Posterior cingulate gyrus (tissue), 11 donors: ENCODE measurements at regions not wholly inside any gene's neighbourhood (a gene's known extent, or its start where the extent isn't known, plus 50 kb on each side); places are given as distances from the start of the nearest gene placed in this dataset.

Experiments used
- DNase-seq, 10 donors: peaks; one replicate each; pipeline versions ENCODE4 v3.0.0 to v3.0.0-alpha.2; 2020 to 2021; ENCODE audit warnings: mixed read lengths in 3 of 10
- intact Hi-C: fragments of 100-400 bp; cut with DNase I; formaldehyde crosslinking; loops from one replicate; pipeline ENCODE4 v1.15.1; 2023

- intact Hi-C loops, result no loop called here
- DNase-seq, result no peak
Measured at GRCh38 chr15:61743345-61743909, 316.8 kb downstream of the VPS13C start.

GRCh38 chr15:61742591-61742990 lies 317.7 kb downstream of the VPS13C start:
- no peak for DNase-seq
- intact Hi-C loops, result no loop called here

- DNase-seq, result no peak
- intact Hi-C loops, result no loop called here
Measured at GRCh38 chr15:61736790-61737189, 323.5 kb downstream of the VPS13C start.

DNA sequence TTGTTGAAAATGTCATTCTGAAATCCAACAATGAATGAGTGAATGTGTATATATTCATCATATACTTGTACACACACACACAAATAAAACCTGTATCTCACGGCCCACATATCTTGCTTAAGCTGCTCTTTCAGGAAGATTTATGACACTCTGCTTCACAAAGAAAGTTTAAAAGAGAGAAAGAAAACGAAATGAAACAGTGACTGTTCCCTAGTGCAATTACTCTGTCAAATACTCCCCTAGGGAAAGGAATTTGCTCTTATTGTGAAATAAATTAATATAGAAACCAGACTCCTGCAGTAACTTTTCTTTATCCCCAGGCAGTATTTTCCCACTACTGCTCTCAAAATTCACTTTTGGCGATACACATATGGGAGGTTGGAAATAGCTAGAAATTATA lies 329.1 kb downstream of the VPS13C start:
- no peak for DNase-seq
- intact Hi-C loops, result no loop called here

GRCh38 chr15:61729646-61730045 lies 330.6 kb downstream of the VPS13C start:
- intact Hi-C loops, result no loop called here
- DNase-seq, result no peak

DNA sequence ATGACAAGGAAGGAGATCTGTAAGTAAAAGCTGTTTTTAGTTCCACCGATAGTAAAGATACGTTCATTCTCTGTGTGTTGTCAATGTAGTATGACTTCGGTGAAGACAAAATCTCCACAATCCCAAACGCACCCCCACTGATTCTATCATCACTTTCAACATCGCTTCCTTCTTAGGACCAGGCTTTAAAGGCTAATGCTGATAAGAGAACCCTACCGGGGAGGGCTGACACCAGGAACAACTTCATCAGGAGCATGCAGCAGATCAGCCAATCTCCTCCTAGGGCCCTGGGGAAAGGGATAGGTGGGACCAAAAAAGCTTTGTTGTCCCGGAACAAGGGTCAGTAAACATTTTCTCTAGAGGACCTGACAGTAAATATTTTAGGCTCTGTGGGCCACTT lies 334.1 kb downstream of the VPS13C start:
- no peak for DNase-seq
- intact Hi-C loops, result no loop called here

GRCh38 chr15:61725251-61725650 lies 335.0 kb downstream of the VPS13C start:
- DNase-seq, result no peak
- intact Hi-C loops, result no loop called here

DNA sequence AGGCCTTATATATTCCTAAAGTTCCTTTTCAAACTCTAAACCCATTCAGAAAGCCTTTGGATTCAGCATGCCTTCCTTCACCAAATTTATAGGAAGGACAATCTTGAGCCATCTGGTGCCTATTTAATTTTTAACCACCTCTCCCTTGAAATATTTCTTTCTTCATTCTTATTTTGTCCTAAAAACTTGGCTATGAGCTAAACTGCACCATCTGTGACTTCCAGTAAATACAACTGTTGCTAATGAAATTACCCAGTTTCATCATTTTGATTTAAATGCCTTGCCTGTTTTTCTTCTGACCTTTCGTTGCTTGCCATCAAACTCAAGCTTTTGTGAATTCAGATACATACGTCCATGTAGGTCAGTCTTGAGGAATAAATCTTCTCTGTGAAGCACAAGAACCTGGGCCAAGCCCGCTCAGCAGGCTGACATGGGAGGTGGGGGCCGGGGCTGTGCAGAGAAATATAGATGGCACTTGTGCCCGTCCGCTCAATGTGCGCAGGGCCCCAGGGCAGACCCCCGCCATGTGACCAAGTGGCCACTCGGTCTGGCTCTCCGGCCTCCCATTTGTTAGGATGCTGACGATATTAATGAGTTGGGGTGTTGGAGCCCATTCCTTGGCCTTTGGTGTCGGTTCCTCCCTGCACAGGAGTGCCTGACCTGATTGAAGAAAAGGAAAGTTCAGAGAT lies 335.9 kb downstream of the VPS13C start:
- DNase-seq, result no peak
- intact Hi-C loops, result no loop called here

DNA sequence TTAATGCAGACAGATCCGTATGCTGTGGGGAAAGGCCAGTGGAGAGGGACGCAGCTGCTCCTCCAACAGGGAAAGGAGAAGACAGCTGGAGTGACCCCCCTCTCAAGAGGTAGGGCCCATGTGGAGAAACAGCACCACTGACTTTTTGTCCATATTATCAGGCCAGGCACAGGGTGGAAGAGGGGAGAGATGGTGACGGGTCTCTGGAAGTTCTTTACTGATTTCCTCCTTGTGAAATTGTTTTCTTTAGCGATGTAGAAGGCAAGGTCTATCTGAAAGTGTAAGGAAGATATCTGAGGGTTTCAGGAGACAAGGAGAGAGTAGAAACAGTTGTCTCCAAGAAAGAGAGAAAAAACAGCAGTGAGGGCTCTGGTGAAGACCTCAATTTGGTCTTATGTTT lies 338.8 kb downstream of the VPS13C start:
- DNase-seq, result no peak
- intact Hi-C loops, result no loop called here

DNA sequence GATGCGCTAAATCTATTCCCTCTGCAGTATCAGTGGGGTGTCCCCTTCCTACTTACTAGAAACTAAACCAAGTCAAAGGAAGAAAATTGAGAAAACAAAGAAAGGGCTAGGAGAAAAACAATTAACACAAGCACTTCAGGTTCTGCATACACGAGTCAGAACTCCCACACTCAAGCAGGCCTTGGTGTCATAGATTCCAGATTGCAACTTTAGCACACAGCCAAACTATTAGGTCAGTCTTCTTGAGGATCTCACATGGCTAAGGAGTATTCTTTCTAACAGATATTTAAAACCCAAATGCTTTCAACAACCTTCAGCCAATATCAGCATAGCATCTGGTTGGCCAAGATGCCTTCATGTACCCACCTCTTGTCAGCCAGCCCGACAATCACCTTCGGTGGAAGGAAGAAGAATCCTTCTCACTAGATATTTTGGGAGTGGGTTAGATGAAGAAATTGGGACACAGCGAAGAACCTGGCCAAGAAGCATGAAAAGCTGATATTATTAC lies 340.0 kb downstream of the VPS13C start:
- no peak for DNase-seq
- intact Hi-C loops, result no loop called here

DNA sequence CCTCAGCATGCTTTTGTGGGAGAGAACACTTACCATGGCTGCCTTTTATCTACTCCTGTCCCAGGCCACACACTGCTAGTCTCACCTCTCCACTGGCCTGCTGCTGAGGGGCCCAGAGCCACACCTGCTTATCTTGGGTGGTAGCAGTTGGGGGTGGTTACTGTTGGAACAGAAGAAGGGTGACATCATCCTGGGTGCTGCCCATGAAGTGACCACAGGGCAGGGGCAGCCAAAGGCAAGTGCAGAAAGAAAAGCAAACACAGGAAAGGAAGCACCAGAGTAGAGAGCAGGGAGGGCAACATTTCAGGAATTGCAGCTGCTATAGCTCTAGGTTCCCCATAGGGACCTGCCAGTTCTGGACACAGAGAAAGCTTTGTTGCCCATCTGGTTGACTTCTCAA lies 345.2 kb downstream of the VPS13C start:
- no peak for DNase-seq
- intact Hi-C loops, result no loop called here

DNA sequence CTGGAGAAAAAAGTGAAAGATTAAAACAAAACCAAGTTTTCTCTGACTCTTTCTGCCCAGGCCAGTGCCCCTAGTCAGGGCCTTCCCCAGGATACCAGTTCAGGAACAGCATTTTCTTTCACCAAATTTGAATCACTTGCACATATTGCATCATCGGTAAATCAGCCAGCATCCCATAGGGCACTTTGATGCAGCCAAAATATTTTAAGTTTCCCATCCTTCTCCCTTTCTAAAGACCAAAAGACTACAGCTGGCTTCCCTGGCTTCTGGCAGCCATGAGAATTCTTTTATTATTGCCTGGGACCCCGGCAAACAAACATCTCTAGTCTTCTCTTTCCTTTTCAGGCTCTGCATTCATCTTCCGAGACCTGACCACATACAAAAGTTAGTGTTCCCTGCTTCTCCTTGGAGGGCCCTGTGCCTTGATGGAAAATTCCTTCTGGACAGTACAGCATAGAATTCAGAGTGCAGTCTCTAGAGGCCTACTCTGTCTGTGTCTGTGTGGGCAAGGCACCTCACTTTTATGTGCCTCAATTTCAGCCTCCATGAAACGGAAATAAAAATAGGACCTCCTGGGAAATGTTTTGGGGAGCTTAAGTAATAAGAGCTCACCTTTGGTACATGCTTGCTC lies 348.0 kb downstream of the VPS13C start:
- DNase-seq, result no peak
- intact Hi-C loops, result no loop called here

DNA sequence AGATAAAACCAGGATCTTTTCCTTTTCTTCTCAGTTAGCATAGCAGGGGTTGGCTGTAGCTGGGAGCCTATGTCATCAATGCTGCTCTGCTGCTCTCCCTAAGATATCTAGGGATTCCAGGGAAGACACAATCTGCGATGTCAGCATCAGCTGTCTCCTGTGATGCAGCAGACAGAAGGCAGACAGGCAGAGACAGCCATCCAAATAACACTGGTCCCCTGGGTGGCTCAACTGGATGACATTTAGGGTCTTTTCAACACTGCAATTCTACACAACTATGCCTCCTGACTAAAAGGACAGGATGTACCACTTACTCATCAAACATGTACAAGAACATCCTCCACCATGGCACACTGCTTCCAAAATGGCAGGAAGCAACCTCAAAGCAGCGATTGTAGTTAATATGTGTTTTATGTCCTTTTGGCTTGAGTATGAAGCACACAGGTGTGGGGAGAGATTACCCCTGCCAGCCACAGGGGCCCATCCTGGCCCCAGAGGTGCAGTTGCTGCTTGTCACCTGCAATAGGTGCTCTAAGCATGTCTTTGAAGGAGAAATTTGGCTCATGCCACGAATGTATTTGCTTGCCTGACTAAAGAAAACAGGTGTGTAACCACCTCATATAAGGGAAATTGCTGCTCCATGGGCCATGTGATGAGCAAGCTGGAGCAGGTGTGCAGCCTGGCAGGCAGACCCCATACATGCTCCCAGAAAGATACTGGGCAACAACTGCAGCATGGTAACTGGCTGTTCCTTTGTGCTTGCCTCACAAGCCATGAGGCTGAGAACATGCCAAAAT lies 357.8 kb downstream of the VPS13C start:
- DNase-seq, result no peak

DNA sequence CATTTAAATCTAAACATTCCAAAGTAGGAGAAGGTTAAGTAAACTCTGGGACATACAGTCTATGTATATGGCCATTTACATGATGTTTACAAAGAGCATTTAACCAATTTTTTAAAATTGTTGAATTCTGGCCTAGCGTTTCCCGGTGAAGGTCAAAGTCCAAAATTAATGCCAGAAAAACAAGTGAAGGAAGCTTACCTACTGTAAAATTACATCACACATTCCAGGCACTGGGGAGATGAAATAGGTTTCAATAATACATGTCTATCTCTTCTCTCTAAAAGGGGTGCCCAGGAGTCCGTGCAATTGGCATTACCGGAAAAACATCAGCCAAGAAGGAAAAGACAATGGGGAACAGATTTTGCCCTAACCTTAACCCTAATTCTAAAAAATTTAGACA lies 358.8 kb downstream of the VPS13C start:
- no peak for DNase-seq
- intact Hi-C loops, result no loop called here

More for the DNA sequence above, 357.8 kb downstream of the VPS13C start:
- intact Hi-C loops, result no loop called here

GRCh38 chr15:61700803-61701202 lies 359.4 kb downstream of the VPS13C start:
- intact Hi-C loops, result no loop called here

GRCh38 chr15:61697796-61698195 lies 362.5 kb downstream of the VPS13C start:
- intact Hi-C loops, result no loop called here
- no peak for DNase-seq

More at GRCh38 chr15:61700803-61701202, 359.4 kb downstream of the VPS13C start:
- DNase-seq, result no peak

GRCh38 chr15:61689067-61689466 lies 371.2 kb downstream of the VPS13C start:
- intact Hi-C loops, result no loop called here
- peak in 1 of 10 donors; percentile 67 for DNase-seq

DNA sequence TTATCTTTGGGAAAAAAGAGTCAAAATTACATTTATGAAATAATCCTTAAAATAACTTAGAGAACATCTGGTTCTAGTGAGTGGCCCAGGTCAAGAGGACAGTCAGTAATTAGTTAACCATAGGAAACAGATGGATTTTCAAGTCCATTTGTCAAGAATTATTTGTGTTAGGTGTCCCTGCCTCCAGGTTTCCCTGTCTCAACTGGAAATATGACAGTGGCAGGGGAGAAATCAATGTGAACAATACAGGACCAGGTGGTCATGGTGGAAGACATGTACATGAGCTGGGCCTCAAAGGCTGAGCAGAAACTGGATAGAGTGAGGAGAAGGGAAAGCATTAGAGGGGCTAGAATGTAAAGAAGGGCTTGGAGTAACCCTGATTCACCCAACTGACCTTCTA lies 372.6 kb downstream of the VPS13C start:
- intact Hi-C loops, result no loop called here
- DNase-seq, result no peak

- intact Hi-C loops, result no loop called here
- no peak for DNase-seq
Measured at GRCh38 chr15:61687124-61687523, 373.1 kb downstream of the VPS13C start.

GRCh38 chr15:61685971-61686370 lies 374.3 kb downstream of the VPS13C start:
- DNase-seq, result no peak
- intact Hi-C loops, result no loop called here

- no peak for DNase-seq
- intact Hi-C loops, result no loop called here
Measured at GRCh38 chr15:61685534-61685933, 374.7 kb downstream of the VPS13C start.
